OCI-M1 (cell line): ENCODE measurements at regions not wholly inside any gene's neighbourhood (a gene's known extent, or its start where the extent isn't known, plus 50 kb on each side); places are given as distances from the start of the nearest gene placed in this dataset.
"Not testable (repeated sequence)": the region's sequence is repeated elsewhere in the genome, so short reads cannot be mapped to it uniquely, and the experiment has no call there.

Experiments
- DNase-seq: peaks from one replicate; lab custom pipeline; 2025; lab: John Stamatoyannopoulos, UW

DNA sequence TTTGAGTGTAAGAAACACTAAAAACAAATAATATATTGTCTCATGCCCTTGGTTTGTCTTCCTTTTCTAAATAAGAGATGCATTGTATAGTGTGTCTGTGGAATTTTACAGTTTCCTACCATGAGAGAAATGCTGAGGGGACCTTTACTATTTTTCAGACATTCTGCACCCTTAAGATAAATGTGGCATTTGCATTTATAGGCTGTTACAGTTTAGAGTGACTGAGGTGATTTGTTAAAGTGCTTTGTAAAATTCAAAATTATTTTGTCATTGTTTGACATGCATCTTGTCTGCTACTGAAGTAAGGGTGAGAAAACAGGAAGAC, 78.9 kb upstream of the ZSWIM2 start:
- DNase-seq, result peak; percentile 60

DNA sequence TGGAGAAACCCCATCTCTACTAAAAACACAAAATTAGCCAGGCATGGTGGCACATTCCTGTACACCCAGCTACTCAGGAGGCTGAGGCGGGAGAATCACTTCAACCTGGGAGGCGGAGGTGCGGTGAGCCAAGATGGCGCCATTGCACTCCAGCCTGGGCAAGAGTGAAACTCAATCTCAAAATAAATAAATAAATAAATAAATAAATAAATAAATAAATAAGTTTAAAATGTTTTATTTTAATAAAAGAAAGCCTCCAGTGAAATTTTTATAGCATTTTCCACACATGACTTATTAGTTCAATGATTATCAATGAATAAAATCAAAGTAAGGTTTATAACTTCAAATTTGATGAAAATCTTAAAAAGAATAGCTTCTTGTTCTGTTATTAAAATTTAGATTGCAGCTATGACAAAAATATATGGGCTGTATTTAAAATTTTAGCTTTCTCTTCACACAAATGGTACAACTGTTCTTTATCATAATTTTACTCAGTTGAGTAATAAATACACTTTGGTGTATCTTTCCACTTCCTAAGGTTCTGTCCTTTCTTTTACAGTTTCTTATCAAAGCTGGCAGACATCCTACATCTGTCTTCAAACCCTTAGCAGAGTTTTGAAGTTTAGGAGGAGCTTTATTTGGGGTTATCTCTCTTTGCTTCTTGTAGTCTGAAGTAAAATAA, 78.4 kb upstream of the ZSWIM2 start:
- peak; percentile 66 for DNase-seq

DNA sequence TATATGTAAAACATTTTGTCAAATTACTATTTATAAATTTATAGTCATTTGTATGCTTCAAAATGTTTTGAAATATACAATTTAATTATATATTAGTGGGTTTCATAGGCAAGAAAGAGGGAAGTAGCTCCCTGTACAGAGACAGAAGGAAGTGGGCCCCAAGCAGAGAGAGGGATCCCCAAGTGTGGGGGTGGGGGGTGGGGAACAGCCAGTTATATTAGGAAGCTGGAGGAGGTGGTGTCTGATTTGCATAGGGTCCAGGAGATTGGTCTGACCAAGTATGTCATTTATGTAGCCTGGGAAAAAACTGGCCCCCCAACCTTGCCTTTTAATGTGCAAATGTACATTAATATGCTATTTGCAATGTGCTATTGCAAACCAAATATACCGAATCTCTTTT, 76.5 kb upstream of the ZSWIM2 start:
- DNase-seq, result no peak

DNA sequence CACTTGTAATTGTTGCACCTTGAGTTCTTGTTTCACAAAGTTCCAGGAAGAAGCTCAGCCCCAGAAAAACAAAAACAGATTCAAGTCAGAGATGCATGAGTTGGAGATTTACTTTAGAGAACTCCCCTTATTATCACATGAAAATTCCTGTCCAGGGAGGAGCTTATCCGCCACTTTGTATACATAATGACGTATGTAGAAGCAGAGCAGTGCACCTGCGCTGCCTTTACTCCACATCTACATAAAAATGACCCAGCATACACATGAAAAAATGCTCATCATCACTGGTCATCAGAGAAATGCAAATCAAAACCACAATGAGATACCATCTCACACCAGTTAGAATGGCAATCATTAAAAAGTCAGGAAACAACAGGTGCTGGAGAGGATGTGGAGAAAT, 73.3 kb upstream of the ZSWIM2 start:
- not testable (repeated sequence) for DNase-seq

DNA sequence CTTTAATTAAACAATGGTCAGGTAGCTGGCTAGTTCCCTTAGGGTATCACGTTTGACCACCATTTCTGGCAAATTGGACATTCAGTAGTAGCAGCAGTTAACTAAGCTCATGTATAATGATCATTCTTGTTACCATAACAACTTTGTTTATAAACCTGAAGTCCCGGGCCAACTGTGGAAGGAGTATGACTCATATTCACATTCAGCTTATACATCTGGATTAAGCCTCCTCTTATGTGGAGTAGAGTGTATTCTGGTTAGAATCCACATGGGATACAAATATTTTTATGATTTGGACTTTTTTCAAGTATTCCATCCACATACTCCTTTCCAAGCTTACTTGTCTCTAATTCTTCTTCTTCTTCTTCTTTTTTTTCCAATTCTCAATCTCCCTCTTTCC, 70.3 kb upstream of the ZSWIM2 start:
- DNase-seq, result no peak

DNA sequence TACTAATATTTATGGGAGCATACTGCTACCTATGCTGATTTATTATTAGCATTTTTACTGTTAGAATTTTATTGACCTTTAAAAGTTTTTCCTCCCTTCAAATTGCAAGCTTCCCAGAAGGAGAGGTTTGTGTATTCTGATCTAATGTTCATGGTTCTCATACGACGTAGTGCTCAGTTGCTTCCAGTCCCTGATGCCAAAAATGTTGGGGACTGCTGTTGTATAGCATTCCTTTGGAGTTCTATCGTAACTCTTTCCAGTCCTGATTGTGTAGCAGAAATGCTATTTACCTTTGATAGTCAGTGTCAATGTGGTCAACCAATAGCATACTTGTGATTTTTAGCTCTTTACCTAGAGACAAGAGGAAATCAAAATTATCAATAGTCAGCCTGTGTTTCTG, 69.5 kb upstream of the ZSWIM2 start:
- no peak for DNase-seq

DNA sequence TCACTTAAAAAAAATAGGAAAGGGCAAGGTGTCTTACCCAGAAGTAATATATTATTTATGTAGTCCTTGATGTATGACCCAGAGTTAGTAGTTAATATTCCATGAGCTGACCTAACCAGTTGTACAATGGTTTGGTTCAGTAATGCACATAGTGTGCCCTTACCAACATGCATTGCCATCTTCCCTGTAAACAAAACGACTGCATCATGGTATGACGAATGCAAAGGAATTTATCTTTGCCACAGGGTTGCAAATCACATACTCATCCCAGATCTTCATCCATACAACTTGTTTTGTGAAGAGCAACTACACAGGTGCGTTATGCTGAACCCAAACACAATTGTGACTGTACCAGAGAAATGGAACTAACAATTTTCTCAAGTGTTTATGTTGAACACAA, 68.9 kb upstream of the ZSWIM2 start:
- DNase-seq, result no peak

DNA sequence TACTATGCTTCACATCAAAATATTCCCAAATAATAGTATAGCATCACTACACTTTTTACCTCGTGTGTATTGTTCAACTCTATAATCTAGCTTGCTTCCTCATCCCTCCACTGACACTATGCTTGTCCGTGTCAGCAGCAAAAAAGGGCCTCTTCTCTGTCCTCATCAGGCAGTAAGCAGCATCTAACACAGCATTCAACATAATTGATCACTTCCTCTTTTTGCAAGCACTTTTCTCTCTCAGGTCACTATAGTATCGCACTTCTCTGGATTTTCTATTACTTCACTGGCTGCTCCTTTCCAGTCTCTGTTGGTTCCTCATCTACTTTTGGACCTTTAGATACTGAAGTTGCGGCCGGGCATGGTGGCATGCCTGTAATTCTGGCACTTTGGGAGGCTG, 64.9 kb upstream of the ZSWIM2 start:
- DNase-seq, result peak; percentile 61

DNA sequence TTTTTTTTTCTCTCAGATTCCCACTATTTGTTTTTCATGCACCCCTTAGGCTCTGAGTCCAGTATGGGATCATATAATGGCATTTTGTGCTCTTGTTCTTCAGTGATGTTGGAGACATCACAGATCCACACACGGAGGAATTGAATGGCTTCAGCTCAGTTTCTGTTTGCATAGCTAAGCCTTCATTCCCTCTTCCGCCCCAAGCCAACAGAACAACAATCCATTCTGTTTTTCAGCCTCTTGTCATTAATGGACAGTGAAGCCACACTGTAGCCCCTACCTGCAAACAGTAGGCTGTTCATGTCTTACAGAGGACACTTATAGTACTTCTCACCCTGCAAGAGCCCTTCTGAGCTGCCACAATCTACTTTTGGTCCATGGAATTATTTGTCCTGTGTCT, 64.0 kb upstream of the ZSWIM2 start:
- DNase-seq, result no peak

DNA sequence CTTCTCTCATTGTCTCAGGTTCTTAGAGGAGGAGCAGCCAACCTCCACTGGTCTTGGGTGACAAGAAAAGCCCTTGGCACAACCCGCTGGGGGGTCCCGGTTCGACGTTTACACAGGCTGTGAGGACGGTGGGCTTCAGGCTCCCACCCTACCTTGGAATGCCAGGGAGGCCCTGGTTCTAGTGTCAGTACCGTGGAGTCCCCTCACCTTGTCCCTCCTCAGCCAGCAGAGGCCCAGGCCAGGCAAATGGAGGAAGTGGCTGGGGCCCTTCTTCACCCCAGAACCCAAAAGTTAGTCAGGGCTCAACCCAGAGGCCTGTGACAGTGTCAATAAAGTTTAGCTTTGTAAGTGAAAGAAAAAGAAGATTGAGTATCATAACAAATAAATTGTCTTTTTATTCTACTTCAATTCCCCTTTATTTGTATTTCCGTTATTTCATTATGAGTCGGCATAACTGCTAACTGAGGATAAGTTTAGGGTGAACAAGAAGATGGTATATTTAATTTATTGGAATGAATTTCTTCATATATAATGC, 62.6 kb upstream of the ZSWIM2 start:
- DNase-seq, result no peak

DNA sequence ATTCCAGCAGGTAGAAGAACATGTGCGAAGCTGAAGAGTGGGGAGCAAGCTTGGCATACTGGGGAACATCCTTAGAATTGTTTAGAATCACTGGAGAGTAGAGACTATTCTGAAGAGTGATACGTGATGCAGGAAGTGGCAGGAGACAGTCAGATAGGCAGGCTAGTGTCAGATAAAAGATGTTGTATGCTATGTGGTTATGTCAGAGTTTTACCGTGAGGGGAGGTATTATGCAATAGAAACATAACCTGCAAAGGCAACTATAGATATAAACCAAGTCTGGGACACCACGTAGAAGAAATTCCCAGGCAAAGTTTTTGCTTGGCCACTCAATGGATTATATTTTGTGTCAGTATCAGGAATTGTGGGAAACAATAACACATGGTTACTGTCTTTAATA, 62.0 kb upstream of the ZSWIM2 start:
- DNase-seq, result peak; percentile 14

DNA sequence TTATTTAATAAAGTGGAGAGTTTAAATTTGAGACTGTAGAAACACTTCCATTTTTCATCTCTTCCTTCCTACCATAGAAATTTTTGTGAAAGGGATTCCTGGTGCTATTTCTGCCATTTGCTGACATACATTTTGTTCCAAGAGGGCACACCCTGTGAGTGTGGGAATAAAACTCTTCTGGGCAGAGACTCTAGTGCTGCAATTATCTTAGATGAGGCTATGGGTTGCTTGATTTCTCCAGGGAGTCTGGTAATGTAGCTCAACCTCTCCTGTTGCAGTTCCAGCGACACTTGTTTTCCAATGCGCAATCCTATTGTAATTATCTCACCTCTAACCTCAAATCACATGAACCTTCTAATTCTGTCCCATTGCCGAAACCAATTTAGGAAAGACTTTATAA, 60.1 kb upstream of the ZSWIM2 start:
- DNase-seq, result no peak

DNA sequence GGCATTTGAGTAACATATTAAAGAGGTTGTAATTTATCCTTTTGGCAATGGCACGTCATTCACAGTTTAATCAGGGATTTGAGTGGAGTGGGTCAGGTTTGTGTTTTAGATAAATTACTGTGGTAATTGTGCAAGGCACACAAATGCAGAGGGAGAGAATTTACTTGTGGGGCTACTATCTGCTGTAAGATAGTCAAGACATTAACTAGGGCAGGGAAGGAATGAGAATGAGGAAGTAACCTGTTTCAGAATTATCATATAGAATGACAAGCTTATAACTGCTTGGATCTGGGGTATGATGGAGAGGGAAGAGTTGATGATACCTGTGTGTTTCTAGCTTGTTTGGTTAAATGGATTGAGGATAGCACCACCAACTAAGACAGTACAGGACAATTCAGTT, 58.9 kb upstream of the ZSWIM2 start:
- DNase-seq, result peak; percentile 54

DNA sequence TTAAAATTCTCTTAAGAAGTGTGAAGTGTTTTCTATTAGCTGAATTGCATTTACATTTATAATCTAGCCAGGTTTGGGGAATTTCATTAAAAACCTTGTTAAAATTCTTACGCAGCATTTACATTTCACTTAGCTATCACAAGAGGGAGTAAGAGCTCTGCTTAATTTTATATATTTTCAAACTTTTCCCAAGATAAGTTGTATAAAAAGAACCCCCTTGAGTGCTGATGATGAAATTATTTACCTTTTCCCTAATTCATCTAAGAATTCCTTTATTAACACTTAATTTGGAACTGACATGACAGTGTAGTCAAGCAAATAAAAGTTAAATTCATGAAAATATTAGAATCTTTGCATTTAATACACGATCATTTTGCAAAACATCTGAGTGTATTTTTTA, 54.2 kb upstream of the ZSWIM2 start:
- DNase-seq, result peak; percentile 46
